ENCODE measurements at regions not wholly inside any gene's neighbourhood (a gene's known extent, or its start where the extent isn't known, plus 50 kb on each side); places are given as distances from the start of the nearest gene placed in this dataset.

DNA sequence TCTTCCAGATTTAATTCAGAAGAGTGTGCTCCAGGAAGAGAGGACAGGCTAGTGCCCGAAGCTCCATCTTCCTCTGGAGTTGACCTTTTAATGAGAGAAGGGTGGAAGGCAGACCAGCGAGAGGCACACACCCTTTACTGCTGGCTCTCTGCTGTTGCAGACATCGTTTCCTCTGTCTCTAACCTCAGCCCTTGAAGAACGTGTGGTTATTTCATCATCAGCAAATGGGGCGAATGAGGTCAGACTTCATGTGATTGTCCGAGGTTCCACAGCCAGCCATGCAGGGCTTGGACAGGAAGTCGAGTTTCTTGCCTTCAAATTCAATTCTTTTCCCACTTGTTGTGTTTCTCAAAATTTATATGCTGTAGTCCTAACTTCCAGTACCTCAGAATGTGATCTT, 155.2 kb upstream of the MSX1 start:
- no peak for DNase-seq (ENCODE audit: low read depth)
- H3K4me3 ChIP-seq (ENCODE audit: low read depth, low read length) = no peak overlapping the region
- TF ChIP-seq CTCF (IDR thresholded peaks at IDR 0.05; ENCODE audit: insufficient read depth, low read depth, low read length, missing control alignments) = no peak

DNA sequence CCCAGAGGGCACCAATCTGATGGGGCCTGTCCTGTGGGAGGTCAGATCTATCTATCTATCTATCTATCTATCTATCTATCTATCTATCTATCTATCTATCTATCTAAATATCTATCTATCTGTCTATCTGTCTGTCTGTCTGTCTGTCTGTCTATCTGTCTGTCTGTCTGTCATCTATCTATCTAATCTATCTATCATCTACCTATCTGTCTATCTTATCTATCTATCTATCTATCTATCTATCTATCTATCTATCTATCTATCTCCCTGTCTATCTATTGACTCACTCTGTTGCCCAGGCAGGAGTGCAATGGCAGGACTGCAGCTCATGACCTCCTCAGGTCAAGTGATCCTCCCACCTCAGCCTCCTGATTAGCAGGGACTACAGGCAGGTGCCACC, 155.7 kb upstream of the STX18 start:
- no peak for TF ChIP-seq CTCF (IDR thresholded peaks at IDR 0.05; ENCODE audit: insufficient read depth, low read depth, low read length, missing control alignments)
- DNase-seq (ENCODE audit: low read depth) = no peak
- no peak overlapping the region for H3K4me3 ChIP-seq (ENCODE audit: low read depth, low read length)

DNA sequence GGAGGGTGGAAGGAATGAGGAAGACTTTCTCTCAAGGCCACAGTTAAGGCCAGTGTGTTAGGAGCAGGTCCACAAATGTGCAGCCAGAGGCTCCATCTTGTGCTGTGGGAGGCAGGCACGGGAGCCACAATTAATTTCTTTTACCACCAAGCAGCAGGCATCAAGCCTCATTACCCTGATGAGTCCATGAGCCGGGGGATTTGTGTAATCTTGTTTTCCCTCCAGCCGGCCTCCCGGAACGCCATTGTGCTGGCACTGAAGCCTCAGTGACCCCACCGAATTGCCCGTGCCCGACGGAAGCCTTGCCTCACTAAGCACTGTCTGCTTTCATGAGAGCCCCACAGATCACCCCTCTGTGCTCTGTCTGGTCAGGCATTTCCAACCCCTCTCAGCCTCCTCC, 154.7 kb upstream of the STX18 start:
- DNase-seq (ENCODE audit: low read depth) = no peak
- TF ChIP-seq CTCF (IDR thresholded peaks at IDR 0.05; ENCODE audit: insufficient read depth, low read depth, low read length, missing control alignments) = no peak
- H3K4me3 ChIP-seq (ENCODE audit: low read depth, low read length) = no peak overlapping the region

- no peak overlapping the region for H3K4me3 ChIP-seq (ENCODE audit: low read depth, low read length)
- DNase-seq (ENCODE audit: low read depth) = no peak
- no peak for TF ChIP-seq CTCF (IDR thresholded peaks at IDR 0.05; ENCODE audit: insufficient read depth, low read depth, low read length, missing control alignments)
These were observed 153.6 kb upstream of the STX18 start for GRCh38 chr4:4695497-4695896.

DNA sequence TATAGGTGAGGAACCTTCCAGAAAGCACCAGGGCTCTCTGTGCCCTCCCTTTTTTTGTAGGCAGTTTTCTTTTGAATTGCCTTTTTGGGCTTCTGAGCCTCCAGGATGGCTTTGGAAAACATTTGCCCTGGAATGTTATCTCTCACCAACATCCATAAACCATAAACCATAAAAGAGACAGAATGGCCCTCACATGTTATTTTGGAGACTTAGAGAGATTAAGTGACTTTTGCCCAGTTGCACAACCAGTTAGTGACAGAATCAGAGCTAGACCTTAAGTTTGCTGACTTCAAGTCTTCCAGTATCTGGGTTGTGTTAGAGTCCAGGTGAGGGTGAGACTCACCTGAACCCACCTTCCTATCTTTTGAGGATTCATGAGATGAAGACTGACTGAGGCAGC, 153.0 kb upstream of the STX18 start:
- H3K4me3 ChIP-seq (ENCODE audit: low read depth, low read length) = no peak overlapping the region
- TF ChIP-seq CTCF (IDR thresholded peaks at IDR 0.05; ENCODE audit: insufficient read depth, low read depth, low read length, missing control alignments) = no peak
- no peak for DNase-seq (ENCODE audit: low read depth)

GRCh38 chr4:4694296-4694772, 152.5 kb upstream of the STX18 start:
- peak; percentile 7 for DNase-seq (ENCODE audit: low read depth)
- H3K4me3 ChIP-seq (ENCODE audit: low read depth, low read length) = no peak overlapping the region
- peak; percentile 23 for TF ChIP-seq CTCF (IDR thresholded peaks at IDR 0.05; ENCODE audit: insufficient read depth, low read depth, low read length, missing control alignments)

DNA sequence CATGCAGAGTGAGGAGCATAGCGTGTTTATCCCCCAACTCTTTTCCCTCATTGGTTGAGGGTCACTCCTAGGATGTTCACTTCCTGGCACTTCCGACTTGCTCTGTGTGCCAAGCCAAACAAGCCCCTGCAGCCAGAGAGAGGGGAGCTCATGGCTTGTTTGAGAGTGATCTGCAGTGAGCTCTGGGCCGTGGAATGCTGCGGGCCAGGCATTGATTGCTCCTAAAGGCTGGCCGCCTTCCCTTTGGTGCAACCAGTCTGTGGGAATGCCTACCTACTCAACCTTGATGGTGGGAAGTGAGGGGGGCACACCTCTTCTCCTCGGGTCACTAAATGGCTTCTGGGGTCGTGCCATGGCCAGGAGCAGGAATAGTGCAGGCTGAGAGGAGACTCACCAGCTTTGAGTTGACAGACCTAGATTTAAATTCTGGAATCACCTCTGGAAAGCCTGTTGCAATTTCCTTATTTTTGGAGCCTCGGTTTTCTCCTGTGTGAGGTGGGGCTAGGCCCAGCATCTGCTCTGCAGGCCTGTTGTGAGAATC, 152.0 kb upstream of the STX18 start:
- no peak for DNase-seq (ENCODE audit: low read depth)
- TF ChIP-seq CTCF (IDR thresholded peaks at IDR 0.05; ENCODE audit: insufficient read depth, low read depth, low read length, missing control alignments) = no peak
- no peak overlapping the region for H3K4me3 ChIP-seq (ENCODE audit: low read depth, low read length)
